NCI-H2081 treated with DMSO at 0.1 percent for 48 hours (cell line): ENCODE measurements at regions not wholly inside any gene's neighbourhood (a gene's known extent, or its start where the extent isn't known, plus 50 kb on each side); places are given as distances from the start of the nearest gene placed in this dataset.

Experiments
- DNase-seq: peaks from one replicate; lab custom pipeline; 2025; lab: John Stamatoyannopoulos, UW

DNA sequence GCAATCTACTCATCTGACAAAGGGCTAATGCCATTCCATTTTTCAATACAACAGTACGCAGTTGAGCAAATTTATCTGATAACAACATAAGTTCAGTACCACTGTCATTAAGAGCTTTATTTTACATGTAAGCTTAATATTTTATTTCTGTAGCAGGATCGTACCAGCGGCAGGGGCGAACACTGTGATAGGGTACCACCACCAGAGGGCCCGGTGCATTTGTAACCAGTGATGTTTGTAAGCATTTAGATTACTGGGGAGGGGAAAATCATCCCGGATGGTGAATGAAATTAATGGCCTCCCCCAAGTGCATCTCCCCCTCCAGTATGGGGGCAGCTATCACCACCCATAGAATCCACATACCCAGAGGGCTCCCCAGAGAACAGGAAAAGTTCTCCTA, 179.0 kb downstream of the ADGRA3 start:
- no peak for DNase-seq

DNA sequence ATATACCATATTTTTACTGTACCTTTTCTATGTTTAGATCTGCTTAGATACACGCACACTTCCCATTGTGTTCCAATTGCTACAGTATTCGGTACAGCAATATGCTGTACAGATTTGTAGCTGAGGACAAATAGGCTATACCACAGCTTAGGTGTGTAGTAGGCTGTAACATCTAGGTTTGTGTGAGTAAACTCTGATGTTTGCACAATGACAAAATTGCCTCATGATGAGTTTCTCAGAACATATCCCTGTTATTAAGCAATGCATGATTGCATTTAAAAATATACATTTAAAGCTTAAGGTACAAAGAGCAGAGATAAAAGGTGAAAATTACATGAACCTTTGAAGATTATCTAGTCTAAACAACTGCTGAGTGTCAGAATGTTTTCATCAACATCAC, 181.7 kb downstream of the ADGRA3 start:
- DNase-seq, result no peak

DNA sequence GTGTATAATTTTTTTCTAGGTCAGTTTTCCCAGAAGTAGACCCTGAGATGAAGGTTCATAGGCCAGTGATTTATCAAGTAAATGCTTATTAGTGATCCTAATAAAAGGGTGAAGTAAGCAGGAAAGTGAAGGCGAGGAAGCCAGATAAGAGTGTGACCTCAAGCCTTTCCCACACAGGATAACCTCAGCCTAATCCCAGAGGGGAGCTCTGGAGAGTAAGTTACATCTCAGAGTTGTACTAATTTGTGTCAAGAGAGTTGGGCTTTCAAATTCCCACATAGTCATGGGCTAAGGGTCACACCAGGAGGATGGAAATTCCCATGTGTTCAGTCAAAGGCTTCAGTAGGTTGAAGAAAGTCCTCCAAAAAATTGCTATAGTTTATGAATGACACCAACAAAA, 191.4 kb downstream of the ADGRA3 start:
- DNase-seq, result no peak

GRCh38 chr4:22323691-22324090, 192.2 kb downstream of the ADGRA3 start:
- no peak for DNase-seq

- DNase-seq, result no peak
Observed at GRCh38 chr4:22322996-22323395, 192.9 kb downstream of the ADGRA3 start.

DNA sequence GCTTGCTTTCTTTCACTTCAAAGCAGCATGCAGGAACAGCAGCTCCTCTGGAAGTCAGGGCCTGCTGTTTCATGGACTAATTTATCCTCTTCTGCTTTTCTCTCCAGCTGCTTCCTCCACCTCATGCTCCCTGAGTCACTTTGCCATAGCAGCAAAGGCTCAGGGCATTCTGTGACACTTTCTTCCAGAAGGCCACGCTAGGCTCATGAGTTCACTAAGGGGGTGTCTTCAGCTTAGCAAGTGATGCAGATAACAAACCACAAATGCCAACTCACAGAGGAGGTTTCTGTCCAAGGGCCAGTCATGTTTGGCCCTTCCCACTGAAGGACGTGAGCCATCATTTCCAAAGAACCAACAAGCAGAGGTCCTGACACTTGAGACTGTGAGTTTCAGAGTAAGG, 200.2 kb downstream of the ADGRA3 start:
- no peak for DNase-seq

DNA sequence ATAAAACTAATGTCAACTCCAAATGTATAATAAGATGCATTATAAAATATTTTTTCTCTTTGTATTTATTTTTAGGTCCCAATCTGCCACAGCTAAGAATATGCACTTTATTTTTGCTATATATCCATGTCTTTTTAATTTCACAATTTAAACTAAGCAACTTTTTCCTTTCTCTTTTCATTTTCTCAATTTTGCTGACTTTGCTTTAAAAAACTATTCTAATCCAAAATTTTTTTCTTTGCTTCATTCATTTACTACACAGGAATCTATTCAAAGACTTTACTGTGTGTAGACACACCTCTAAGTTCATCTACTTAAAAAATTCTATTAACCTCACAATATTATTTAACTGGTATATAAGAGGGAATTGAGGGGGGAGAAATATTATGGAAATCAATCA, 201.9 kb downstream of the ADGRA3 start:
- DNase-seq, result no peak

GRCh38 chr4:22312113-22312512, 203.8 kb downstream of the ADGRA3 start:
- DNase-seq, result no peak

DNA sequence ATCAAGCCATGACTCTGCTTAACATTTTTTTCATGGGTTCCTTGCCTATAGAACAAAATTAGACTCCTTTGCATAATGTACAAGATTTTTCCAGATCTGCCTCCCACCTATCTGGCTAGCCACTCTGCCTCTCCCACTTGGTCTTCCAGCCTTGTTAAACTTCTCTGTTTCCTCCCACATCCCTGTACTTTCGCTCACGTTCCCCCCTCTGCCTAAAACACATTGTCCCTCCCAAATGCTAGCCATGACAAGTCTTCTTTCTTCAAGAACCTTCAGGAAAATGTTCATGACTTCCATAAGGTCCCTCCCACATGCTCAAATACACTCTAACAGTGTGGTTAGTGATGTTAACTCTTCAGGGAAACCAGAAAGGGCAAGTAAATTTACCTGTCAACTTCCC, 214.6 kb downstream of the ADGRA3 start:
- DNase-seq, result no peak

- no peak for DNase-seq
Observed at GRCh38 chr4:22299678-22300077, 216.2 kb downstream of the ADGRA3 start.

DNA sequence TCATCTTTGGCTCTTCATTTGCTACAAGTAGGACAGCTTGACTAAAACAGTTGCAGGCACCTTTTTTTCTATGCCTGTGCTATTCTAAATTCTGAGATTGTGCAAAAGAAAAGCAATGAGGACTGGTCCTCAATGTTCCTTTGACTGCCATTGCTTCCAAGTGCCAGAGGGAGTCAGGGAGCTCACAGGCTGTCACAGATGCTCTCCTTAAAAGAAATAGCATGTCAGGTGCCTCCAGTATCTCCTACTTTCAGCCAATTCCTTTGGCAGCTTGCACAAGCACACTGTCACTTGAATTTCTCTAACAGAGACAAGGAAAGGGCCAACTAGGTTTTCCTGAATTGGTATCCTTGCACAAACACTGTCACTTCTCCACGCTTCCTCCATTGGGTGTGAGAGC, 228.2 kb downstream of the ADGRA3 start:
- DNase-seq, result no peak

GRCh38 chr4:22268350-22269025, 247.4 kb downstream of the ADGRA3 start:
- DNase-seq, result no peak

DNA sequence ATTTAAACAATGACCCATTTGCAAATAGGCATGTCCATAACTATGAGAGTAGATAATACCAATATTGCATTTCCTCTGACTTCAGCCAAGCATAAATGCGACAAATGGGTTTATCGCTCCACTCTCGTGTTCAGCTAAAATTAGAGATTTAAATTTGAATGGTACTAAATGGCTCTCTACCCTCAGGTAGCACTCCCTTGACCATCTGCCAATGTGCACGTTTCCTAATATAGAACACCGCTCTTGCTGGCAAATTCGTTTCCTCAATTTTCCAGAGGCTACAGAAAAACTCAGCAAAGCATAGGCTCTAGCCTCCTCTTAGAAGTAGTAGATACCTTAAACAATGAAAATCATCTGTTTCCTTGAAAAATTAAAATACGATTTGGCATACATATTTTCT, 251.6 kb downstream of the ADGRA3 start:
- DNase-seq, result peak; percentile 96

GRCh38 chr4:22253431-22253830, 262.4 kb downstream of the ADGRA3 start:
- no peak for DNase-seq

DNA sequence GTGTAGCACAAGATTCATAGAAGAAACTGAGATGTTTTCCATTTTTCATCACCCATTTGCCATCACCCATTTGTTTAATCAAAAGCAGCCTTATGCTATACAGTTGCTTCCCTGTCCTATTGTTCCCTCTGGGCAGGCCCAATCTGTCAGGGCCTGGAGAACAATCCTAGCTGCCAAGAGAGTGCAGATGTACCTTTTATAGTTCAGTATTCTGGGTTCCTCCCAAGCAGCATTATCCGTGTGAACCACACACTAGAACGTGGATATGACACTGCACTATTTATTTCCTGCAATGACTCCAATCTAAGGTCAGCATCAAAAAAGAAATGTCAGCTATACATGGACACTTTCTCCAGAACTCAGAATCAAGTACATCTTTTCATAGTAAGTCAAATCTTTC, 269.0 kb downstream of the ADGRA3 start:
- DNase-seq, result no peak

DNA sequence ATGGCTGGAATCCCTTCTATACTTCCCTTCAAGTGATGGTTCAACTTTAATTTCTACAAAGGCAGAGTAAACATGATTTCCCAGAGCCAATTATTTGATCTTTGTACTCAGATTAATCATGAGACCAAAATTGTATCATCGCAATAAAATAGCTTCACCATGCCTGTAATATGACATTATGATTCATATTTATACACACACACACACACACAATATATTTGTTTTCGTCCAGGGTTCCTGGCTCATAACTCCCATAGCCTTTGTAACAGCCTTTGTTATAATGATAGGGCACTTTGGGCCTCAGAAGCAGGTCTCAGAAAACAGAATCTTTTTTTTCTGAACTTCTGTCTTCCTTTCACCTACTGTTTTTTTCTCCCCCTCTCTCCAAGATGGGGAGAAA, 270.6 kb downstream of the ADGRA3 start:
- DNase-seq, result no peak

DNA sequence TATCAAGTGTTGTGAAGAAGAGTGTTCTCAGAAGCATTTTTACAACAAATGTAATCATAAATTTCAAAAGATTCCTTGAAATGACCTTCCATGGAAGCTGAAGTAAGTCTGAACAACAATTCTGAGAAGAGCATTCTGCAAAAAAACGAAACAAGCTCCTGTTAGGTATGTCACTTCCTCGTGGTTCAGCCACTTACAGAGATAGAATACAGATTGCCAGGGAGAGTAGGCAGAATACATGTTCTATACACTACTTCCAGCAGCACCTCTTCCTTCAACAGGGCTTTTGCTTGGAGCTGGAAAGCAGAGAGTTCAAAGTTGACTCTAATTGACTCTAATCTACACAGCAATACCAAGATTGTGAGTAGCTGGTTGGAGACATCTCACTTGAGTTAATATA, 274.5 kb downstream of the ADGRA3 start:
- DNase-seq, result no peak

DNA sequence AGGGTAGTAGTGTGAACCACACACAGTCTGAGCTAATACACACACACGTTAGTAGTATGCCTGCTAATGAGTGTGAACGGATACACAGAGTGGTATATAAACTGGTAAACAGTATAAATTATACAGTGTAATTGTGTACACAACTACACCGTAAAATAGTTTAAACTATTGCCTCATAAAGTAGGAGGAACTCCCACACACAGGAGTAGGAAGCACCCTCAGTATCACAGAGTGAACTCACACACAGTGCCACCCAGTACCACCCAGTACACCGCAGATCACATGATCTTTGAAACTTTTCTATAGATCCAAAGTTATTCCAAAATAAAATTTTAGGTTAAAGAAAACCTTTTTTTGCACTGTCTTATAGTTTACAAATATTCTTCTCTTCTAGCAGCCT, 275.1 kb downstream of the ADGRA3 start:
- no peak for DNase-seq

DNA sequence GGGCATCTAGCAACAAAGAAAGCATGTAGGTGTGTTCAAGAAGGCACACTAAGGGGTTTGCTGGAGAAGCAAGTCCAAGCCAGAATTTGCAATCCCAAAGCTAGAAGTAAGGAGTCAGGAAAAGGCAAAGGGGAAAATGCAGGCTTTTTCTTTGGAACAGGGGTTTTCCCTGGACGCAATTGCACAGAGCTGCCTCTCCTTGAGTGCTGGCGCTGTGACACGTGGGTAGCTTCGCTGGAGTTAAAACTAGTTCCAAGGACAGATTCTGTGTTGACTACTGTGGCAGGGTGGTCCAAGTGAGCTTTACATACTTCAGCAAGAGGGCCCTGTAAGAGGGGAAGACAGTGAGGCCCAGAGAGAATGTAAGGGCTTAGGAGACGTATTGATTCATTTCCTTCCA, 277.1 kb downstream of the ADGRA3 start:
- DNase-seq, result no peak

DNA sequence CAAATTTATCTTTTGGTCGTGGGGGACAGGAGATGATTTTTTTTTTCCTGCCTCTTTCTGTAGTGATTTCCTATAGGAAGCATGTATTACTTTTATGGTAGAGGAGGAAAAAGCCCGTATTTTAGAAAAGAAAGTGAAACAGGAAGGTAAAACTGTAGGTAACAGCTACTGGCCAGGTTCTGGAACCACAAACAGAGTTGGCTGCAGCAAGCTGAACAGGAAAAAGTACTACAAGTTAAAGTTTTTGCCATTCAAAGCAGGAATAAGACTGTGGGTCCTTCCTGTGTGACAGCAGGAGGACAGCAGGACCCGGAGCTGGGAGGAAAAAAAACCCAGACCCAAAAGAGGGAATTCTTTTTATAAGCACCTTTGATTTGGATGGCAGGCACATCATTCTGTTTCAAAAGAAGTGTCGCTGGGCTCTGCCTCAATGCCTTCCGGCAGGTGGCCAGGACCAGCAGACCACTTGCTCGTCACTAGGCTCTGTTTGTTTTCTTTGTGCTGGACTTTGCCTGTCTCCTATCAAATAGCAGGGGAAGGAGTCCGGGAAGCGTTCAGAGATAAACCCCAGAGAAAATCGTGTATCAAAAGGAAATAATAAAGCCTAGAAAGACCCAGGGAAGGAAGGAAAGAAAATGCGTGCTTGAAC, 277.9 kb downstream of the ADGRA3 start:
- DNase-seq, result no peak

DNA sequence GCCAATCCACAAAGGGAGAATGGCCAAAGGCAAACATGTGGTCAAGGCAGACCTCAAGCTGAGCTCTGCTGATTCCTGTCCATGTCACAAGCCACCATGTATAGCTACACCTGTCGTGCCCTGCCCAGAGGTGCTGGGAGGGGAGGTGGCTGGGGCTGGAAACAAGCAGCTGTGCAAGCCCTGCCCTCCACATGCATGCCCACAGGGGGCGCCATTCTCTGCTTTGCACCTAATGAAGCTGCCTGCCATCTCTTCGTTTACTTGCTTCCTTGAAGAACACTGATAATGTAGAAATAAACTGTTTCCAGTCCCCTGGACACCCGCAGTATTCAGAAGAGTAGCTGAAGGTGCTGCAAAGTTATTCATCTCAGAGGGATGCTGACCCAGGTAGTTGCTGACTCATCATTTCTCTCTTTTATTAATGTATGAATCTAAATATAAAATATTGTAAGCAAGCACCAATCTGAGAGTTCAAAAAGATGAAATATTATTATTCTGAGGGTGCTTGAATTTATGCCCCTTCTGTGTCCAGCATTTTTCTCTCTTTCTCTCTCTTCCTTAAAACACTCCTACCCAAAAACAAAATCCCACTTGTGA, 278.6 kb downstream of the ADGRA3 start:
- DNase-seq, result no peak

DNA sequence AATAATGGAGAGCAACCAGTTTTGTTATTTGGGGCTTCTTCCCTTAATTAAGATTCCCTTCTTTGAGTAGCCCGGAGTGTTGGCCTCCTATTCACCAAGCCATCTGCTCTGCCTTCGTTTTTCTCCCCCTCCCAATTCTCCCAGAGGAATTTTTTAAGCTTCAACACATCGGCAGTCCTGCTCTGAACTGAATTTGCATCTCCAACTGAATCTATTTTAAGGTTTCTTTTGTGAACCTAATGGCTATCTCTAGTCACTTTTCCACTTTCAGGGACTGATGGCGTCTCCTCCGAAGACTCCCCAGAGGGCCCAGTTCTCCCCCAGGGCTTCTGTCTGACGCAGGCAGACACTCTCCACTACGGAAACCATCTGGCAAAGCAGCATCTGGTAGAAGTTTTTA, 280.2 kb downstream of the ADGRA3 start:
- no peak for DNase-seq

DNA sequence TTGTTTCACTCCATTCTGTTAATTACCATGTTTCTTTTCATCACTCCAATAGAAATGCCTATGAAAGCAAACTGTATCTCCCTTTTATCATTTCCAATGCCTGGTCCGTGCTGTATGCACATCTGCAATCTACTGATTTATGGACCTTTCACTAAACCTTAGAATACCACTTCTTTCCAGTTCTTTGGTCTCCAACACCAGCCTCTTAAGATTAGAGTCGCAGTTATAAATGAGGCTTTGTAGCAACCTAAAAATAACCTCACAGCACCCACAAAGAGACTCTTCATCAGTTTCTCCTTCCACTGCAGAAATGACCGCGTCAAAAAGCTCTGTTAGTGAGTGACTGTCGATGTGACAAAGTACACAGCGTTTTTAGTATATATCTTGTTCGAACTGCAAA, 282.6 kb downstream of the ADGRA3 start:
- DNase-seq, result no peak

- DNase-seq, result no peak
Observed at GRCh38 chr4:22220965-22221364, 272.4 kb upstream of the KCNIP4 start.
